GM21825 (cell line): ENCODE measurements at regions not wholly inside any gene's neighbourhood (a gene's known extent, or its start where the extent isn't known, plus 50 kb on each side); places are given as distances from the start of the nearest gene placed in this dataset.

ENCODE experiments used
- ATAC-seq: cut with Tn5 transposase; IDR thresholded peaks from one replicate; pipeline ENCODE4 v1.9.1; 2021; ENCODE audit warnings: mild to moderate bottlenecking, moderate library complexity; ENCODE audit not compliant: unreplicated experiment

DNA sequence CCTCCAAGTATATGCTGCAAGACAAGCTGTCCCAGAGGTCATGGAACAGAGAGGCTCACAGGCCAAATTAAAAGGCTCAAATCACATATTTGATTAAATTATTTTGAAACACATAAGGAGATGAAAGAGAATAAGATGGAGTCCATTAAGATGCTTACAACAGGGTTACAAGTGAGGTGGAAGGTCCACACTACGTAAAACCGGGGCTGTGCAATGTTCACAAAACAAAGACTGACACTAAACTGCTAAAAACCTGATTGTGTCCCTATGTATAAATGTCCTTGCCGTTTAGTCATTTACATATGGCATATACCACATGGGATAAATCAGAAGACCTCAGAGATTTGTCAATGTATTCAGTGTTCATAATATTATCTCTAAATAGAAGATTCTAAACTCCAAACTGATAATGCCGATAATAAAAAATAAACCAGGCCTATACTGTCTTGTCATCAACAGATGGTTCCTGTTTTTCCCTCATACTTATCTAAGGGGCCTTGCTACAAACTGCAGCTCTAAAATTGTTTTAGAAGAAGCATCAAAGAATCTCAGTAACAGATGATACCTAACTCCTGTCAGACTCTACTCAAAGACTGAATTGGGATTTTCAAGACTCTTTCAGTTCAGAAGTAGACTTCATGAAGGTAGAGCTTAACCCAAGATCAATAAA, 51.8 kb upstream of the RIPOR2 start:
- no peak for ATAC-seq

DNA sequence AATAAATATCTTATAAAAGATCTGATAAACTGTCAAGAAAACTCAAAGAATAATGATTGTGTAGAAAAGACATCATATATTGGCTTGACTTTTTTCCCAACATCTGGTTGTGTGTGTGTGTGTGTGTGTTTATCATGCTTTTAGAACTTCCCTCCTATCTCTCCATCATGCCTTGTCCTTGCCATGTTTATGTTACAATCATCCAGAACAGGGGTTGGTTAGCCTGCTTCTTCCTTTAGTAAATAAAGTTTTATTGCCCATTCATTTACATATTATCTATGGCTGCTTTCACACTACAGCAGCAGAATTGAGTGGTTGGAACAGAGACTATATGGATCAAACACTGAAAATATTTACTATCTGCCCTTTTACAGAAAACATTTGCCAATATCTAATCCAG, 52.8 kb upstream of the RIPOR2 start:
- ATAC-seq = no peak

DNA sequence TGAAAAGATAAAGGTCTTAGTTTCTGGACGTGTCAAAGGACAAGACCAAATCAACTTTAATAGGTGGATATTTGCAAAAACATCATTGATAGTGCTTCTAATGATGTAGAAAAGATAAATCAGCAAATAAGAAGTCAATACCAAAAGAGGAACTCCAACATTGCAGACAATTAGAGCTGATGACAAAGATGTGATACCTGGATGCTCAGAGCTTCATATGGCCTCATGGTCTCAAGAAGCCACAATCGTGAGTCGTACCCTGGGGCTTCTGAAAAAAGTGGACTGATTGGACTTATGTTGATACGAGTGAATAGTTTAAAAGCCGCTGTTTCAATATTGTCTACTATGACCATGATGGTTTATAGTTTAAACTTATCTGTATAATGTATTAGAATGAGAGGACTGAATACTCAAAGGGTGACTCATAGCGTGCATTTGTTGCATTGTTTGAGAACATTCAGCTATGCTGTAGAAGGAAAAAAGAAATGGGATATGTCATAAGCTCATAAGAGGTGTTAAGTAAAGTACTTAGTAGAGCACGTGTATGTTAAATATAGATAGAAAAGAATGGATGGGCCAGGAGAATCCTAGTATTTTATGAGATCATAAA, 54.6 kb upstream of the RIPOR2 start:
- ATAC-seq = no peak

DNA sequence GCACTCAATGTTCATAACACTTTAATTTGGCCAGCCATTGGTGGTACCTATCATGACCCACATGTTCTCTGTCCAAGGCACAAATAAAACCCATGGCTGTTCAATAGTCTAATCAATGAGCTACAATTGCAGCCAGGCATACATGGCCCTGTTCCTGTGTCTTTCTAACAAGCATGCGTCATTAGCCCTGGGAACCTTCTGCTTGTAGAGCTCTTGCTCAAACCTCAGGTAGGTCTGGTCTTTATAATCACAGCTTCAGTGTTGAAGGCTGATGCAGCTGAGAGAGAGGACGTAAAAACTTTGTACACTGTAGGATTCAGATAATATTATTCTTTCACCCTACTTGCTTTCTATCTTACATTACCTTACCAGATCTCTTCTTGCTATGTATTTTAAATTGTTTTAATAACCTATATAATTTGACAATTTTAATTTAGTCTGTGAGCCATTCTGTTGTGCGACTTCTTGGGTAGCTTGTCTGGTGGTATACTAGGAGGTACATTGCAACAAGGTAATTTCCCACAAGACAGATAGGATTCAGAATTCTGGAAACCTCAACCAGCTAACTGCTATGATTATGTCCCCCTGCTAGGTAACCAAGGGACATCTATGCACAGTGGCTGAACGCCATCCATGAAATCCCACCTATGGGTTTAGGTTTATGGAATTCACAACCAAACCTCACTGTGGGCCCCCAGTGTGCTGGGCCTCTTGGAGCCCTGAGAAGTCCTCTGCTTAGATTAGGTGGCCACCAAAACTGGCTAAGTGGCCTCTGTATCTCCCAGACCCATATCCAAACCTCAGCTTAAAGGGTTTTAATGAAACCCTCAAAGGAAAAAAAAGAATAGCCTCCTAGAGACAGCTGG, 55.4 kb upstream of the RIPOR2 start:
- ATAC-seq = no peak

DNA sequence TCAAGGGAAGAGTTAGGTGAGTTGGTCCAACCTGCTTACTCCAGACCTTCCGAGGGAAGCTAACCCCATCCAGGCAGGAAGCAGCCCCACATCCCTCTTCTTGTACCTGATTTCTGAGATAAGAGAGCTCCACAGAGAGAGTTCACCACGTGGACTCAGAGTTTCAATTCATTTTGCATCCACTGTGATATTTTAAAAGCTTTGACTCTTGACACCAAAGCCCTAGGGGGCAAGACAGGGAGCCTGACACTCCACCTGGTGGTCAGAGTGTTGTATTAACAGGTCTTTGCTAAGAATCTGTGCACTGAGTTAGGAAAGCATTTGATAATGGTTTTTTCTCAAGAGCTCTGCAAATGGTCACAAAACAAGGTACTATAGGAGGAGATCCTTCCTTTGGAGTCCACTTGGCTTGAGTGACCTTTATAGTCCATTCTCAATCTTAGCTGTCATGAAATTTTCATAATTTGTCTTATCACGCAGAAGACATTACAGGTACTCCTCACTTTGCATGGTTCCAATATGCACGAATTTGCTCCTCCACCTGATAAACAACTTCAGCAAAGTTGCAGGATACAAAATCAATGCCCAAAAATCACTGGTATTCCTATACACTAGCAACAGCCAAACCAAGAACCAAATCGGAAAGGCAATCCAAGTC, 56.2 kb upstream of the RIPOR2 start:
- peak; percentile 93 for ATAC-seq

DNA sequence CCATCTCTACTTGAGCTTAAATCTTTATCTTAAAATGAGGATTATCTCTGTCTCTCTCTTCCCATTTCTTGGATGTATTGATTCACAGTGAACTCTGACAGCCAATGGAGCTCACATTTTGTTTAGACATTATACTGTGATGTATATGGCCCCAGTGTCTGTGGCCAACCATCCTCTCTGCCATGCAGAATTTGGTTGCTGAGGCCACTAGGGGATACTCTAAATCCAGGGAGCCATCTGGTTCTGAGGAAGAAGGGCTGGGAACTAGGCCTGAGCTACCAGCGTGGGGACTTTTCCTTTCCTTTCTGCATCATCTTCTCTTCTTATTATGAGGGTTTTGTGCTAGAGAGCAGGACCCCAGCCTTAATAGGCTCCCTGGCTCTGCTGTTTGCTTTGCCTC, 59.1 kb upstream of the RIPOR2 start:
- ATAC-seq = no peak

DNA sequence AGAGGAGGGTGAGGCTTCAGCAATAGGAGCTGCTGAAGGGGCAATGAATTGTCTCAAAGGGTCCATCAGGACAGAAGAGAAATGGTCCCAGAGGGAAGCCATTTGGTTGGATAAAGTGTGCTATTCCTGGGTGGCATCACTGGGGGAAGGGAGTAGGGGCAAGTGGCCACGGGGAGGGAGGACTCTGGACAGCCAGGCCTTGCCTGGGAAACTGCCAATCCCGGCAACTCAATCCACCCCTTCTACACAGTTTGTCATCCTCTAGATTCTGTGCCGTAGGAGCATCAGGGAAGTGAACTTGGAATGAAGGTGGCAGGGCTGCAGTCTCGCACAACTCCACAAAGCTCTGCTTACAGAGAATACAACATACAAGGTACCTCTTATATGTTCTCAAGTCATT, 59.5 kb upstream of the RIPOR2 start:
- ATAC-seq = no peak

DNA sequence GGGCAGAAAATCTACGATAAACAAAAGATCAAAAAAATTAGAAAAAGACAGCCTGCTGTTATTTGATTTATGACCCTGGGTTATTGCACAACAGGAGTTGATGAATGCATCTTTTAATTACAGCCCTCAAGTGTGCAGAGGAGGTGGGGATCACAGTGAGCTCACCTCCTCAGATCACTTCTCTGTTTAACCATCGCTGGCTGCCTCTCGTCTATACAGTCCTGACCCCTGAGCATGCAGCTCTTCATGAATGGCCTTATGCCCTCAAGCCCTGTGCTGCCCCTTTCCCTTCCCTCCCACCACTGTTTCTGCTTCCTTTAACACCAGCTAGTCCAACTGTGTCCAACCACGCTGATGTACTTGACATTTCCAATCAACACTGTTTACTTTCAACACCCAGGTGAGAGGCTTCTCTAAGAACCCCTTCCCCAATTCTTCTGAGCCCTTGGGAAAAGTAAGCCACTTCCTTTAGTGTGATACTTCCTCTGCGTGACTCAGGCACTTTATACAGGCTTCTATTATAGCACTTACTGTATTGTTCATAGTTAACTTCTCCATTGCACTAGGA, 60.6 kb upstream of the RIPOR2 start:
- no peak for ATAC-seq

DNA sequence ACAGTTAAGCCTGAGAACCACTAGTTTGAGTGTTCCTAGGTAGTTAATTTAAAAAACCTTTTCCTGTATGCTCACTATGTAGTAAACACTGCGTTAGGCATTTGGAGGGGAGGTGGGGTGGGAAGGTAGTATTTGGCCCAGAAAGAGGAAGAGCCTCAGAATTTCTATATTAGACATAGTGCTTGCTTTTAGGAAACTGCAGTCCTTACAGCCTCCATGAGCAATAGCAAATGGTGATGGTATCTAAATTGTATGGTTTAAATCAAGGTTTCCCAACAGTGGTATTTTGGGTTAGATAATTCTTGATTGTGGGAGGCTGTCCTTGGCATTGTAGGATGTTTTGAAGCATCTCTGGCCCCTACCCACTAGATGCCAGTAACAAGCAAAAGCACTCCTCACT, 61.5 kb upstream of the RIPOR2 start:
- ATAC-seq = no peak

DNA sequence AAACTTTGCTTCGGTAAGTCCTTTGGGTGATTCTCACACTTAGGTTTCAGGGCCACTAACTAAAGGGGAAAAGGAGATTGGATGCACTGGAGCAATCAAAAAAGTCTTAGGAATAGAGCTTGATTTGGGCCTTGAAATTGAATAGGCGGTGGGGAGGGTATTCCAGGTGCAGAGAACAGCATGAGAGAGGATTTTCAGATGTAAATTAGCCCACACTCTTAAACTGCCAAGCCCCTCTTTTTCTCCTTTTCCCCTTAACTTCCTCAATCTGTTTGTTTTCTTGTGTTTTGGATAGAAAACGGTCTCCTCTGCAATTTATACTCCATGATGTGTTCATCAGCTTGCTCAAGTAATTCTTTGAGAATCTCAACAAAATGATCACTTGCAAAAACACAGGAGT, 62.1 kb upstream of the RIPOR2 start:
- no peak for ATAC-seq

DNA sequence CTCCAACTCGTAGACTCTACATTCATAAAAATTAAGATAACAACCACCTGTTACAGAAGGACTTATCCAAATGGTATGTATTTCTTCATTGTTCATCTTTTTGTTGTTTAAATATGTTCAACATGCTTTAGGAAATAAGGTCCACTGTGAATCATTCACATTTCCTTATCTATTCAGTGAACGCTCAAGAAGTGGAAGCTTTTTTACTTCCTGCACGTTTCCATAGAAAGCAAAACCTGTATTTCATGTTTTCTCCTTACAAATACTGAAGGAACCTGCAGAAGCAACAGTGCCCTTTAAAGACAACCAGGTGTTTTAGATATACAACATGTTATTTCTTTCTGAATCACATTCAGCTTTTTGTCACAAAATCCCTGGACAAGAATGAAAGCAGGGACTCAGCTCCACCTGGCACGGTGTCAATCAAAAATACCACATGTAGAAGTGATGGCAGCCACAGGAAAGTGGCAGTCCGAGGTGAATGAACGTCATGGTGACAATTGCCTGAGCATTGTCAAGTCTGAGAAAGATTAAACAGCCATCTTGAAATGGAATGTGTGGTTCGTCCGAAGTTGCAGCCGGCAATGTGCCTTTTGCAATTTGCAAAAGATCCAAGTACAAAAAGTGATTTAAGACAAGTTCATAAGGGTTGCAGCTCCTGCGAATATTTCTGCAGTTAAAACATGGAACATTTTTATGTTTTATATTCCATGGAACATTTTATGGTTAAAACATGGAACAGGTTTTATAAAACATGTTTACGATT, 66.7 kb upstream of the RIPOR2 start:
- ATAC-seq = no peak

DNA sequence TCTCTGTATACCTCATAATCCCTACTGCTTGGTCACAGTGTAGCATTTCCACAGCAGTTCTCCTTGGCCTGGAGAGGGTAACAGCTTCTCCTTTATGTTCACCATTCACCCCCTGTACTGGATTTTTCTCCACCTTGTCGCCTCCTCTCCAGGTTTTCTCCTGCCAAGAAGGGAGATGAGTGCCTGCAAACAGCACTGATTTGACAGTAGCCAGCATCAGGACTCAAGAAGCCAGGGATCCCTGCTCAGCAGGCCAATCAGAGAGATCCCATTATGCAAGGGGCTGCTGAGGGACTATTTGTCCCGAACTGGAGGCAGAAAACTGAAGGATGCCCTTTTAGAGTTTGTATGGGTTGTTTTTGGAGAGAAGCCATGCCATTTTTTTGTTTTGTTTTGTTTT, 68.6 kb upstream of the RIPOR2 start:
- ATAC-seq = no peak

DNA sequence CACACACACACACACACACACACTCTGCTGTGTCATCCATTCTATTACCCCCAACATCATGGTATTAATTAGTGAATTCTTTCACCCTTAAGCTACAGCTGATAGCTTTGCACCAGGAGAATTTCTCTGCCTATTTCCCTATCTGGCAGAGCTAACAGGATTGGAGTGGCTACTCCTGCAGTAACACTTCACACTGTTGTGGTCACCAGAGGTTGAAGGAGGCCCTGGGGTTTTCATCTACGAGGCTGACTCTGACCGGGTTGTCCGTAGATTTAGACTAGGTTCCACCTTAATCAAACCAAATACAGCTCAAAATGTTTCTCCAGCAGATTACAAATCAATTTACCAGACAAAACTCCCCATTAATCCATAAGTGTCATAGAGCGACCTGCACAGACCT, 69.2 kb upstream of the RIPOR2 start:
- ATAC-seq = no peak

DNA sequence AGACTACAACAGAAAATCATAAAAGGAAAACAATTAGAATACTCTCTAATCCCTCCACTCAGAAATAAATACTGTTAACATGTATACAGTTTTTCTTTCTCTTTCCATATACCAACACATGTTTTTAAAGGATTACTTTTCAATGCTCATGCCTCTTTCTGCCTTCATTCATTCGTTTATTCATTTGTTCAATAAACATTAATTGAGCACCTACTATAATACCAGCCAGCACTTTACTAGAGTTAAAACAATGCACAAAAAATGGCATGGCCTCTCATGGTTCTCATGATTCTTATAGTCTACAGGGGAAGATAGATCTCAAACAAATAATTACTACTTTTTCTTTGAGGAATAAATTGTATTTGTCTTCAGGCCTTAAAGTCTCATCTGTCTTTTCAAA, 70.3 kb upstream of the RIPOR2 start:
- no peak for ATAC-seq

DNA sequence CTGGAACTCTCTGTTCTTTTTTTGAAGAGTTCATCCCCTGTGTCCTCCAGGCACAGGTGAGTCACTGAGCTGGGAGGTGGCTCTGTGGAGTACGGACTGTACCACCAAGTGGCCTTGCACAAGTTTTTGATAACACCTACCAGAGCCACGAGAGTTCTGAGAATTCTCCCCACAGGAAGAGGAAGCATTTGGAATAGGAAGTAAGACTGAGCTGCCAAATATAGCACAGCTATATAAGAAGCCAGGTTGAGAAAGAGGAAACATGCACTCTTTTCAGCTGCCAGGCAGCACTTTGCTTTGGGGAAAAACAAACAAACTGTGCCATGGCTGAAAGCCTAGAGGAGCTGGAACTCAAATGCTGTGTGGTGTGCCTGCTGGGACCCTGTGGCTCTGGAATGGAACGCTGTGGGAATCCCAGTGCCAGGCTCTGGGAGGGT, 70.8 kb upstream of the RIPOR2 start:
- ATAC-seq = no peak

DNA sequence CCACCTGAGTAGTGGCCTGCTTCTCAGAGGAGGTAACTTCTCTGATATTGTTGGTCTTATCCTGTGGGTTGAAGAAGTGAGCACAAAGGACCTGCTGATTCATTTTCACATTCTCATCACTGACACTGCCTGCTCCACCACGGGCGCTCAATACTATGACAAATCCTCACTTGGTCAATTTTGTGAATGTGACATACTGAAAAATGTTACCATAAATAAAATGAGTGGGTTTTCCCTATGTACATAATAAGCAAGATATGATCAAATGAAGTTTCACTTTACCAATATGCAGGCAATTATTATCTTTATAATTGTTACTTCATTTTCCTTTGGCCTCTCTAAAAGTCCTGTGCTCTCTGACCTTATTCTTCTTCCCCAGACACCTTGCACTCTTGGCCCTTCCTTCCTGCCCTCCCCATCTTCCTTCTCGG, 71.5 kb upstream of the RIPOR2 start:
- no peak for ATAC-seq

DNA sequence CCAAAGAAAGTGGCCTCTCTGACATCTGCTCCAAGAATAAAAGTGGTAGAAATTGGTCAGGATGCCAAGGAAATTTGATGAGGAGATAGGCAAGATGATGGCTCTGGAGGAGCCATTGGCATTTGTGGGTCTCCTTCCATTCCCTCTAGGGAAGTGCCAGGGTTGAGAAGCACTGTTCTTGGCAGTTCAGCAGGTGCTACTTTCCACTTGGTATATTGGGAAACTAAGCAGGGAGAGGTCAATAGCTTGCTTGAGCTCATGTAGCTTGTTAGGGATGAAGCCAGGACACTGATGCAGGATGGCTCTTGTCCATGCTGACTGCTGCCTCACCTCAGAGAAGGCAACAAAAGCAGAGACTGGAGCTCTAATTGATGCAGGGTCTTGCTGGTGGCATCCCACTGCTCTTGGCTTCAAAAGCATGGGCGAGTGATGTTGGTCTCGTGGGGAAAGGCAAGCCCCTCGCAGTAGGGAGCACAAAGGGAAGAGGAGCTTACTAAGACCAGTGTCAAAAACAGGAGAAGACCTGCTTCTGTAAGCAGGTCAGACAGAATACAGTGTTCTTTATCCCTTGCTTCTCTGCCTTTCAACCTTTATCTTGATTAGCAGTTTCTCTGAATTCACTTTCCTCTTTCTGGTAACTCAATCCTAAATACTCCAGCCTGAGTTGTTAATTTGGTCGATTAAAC, 73.1 kb upstream of the RIPOR2 start:
- no peak for ATAC-seq

DNA sequence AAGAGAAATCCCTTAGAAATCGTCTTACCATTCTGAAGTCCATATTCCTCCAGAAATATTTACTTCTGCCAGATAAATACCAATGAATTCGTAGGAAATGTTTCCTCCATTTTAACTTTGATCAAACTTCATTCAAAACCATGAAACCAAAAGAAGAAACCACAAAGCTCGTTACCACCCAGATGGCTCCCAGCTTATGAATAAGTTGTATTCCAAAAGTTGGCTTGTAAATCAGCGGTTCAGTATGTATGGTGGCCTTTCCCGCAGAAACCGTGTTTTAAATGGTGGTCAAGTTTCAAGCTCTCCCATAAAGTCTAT, 73.6 kb upstream of the RIPOR2 start:
- ATAC-seq = no peak

DNA sequence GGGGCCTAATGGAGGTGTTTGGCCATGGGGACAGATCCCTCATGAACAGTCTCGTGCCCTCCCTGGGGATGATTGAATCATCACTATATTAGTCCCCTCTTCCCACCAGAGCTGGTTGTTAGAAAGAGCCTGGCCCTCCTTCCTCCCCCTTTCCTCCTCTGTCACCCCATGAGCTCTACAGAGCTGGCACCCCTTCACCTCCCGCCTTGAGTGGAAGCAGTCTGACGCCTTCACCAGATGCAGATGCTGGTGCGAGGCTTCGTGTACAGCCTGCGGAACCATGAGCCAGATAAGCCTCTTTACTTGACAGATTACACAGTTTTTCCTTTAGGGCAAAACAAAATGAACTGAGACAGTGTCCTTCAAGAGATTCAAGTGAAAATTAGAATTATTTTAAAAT, 74.4 kb upstream of the RIPOR2 start:
- ATAC-seq = no peak
